ENCODE measurements at regions not wholly inside any gene's neighbourhood (a gene's known extent, or its start where the extent isn't known, plus 50 kb on each side); places are given as distances from the start of the nearest gene placed in this dataset.

DNA sequence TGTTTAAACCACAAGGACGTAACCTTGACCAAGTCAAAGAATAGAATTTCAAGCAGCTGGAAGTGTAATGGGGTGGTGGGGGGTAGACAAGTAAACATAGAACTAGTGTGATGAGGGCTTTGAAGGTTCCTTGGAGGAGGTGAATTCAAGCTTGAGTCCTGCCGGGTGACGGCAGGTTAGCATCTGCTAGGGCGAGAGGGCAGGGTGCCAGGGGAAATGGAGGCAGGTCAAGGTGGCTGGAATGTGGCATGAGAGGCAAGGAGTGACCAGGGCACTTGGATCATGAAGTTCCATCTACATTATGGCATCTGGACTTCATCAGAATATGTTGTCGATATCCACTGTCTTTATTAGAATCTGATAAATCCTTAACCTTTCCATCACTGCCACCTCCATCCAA lies 207.5 kb upstream of the SLC35B3 start:
- TF ChIP-seq, protein P1, sequence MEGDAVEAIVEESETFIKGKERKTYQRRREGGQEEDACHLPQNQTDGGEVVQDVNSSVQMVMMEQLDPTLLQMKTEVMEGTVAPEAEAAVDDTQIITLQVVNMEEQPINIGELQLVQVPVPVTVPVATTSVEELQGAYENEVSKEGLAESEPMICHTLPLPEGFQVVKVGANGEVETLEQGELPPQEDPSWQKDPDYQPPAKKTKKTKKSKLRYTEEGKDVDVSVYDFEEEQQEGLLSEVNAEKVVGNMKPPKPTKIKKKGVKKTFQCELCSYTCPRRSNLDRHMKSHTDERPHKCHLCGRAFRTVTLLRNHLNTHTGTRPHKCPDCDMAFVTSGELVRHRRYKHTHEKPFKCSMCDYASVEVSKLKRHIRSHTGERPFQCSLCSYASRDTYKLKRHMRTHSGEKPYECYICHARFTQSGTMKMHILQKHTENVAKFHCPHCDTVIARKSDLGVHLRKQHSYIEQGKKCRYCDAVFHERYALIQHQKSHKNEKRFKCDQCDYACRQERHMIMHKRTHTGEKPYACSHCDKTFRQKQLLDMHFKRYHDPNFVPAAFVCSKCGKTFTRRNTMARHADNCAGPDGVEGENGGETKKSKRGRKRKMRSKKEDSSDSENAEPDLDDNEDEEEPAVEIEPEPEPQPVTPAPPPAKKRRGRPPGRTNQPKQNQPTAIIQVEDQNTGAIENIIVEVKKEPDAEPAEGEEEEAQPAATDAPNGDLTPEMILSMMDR (IDR thresholded peaks at IDR 0.05) = no peak
- TF ChIP-seq POLR2A (IDR thresholded peaks at IDR 0.05) = no peak
